GM21723 (cell line): ENCODE measurements at regions not wholly inside any gene's neighbourhood (a gene's known extent, or its start where the extent isn't known, plus 50 kb on each side); places are given as distances from the start of the nearest gene placed in this dataset.
"Not testable (repeated sequence)": the region's sequence is repeated elsewhere in the genome, so short reads cannot be mapped to it uniquely, and the experiment has no call there.

ENCODE experiments used
- ATAC-seq: cut with Tn5 transposase; IDR thresholded peaks from one replicate; pipeline ENCODE4 v1.9.1; 2021; ENCODE audit warnings: mild to moderate bottlenecking, moderate library complexity; ENCODE audit not compliant: unreplicated experiment

DNA sequence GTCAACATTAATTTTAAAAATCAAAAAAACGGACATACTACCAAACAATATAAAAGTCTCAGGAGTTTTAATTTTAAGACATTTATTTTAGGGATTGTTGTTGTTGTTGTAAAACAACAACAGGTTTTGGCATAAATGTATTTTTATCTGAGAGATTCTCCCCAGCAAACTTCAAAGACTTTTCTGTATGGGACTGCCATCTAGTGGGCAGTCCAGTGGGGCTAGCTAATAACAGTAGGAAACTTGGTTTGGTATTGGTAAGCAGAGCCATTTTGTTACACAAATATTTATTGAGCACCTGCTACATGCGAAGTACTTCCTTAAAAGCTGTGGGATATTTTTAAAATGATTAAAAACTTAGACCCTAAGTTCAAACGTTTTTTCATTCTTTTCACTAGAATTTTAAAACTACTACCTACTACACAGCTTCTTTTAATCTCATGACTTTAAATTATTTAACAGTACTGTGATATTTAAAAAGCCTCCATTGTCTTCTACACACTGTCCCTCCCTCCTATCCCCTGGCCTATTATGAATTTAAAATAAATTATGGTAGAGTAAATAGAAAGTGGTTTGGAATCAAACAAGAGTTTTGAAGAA, 1028.4 kb upstream of the INTU start:
- no peak for ATAC-seq

DNA sequence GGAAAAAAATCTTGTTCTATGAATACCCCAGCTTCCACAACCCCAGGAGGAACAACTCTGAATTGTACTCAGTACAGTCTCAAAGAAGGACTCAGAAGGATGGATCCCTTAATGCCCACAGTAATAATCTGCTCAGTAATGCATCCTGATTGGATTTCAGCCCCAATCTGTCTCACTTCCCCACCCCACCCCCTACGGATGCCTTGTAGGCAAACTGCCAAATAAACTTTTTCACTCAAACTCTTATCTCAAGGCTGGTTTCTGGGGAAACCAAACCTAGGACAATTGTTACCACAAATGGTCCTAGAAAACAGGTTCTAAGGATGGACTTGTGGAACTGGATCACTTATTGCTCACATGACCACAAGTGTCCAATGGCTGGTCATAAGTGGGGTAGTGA, 1021.8 kb upstream of the INTU start:
- no peak for ATAC-seq

DNA sequence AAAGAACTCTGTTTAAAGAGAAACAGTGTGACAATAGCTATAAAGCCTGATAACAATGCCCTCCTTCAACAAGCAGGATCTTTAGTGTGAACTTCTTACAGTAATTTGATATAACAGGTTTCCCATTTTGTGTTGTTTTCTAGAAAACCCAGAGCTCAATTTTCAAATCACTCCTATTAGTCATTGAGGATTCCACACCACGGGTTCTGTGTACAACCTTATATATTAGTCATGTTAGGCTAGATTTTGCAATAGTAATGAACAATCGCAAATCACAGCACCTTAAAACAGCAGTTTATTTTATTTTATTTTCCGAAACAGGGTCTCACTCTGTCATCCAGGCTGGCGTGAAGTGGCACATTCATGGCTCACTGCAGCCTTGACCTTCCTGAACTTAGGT, 1020.9 kb upstream of the INTU start:
- no peak for ATAC-seq

DNA sequence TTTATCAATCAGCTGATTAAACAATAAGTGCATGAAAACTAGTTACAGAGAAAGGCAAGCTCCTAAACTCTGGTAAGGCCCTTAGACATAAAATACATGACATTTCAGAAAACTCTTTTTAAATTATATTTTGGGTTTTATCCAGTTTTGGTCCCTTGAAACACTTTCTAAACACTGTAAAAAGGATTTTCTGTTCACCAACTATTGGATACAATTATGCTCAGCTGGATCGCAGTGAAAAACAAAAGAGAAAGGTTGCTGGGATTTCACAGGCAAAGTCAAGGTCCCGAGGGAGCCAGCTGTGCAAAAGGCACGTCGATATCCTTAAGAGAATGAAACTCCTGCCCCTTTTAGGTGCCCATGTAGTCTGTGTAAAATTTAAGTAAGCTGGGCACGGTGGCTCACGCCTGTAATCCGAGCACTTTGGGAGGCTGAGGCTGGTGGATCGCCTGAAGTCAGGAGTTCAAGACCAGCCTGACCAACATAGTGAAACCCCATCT, 1018.4 kb upstream of the INTU start:
- ATAC-seq = no peak

GRCh38 chr4:126616795-126617194, 1016.0 kb upstream of the INTU start:
- no peak for ATAC-seq

GRCh38 chr4:126627255-126627654, 1005.5 kb upstream of the INTU start:
- no peak for ATAC-seq

- no peak for ATAC-seq
Observed at GRCh38 chr4:126628933-126629332, 1003.8 kb upstream of the INTU start.

GRCh38 chr4:126630230-126630629, 1002.5 kb upstream of the INTU start:
- ATAC-seq = no peak

GRCh38 chr4:126633306-126633705, 999.5 kb upstream of the INTU start:
- ATAC-seq = no peak

- ATAC-seq = no peak
Observed at GRCh38 chr4:126637706-126638105, 995.1 kb upstream of the INTU start.

GRCh38 chr4:126647320-126647719, 985.4 kb upstream of the INTU start:
- ATAC-seq = no peak

DNA sequence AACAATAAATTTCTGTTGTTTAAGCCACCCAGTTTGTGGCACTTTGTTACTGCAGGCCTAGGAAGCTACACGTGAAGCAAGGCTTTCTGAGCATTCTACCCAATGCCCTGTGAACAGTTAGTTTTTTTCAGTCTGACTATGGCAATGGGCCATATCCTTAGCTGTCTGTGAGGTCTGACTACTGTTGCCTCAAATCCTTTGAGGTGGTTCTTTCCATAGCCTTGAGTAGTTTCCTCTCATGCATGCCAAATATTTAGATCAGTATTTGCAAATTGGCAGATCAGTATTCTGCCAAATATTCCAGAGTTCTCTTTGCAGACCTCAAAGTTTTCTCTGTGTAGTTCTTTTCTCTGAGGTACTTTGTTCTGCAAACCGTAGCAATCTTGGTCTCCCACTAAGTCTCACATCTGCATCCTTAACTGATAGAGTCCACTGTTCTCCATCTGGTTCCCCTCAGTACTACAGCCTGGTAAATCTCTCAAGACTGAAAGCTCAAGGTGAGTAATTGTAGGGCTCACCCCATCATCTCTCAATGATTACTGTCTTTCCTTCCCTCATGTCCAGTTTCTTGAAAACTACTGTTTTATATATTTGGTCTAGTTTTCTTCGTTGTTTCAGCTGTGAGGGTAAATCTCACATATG, 984.9 kb upstream of the INTU start:
- no peak for ATAC-seq

- no peak for ATAC-seq
Observed at GRCh38 chr4:126658411-126658810, 974.3 kb upstream of the INTU start.

DNA sequence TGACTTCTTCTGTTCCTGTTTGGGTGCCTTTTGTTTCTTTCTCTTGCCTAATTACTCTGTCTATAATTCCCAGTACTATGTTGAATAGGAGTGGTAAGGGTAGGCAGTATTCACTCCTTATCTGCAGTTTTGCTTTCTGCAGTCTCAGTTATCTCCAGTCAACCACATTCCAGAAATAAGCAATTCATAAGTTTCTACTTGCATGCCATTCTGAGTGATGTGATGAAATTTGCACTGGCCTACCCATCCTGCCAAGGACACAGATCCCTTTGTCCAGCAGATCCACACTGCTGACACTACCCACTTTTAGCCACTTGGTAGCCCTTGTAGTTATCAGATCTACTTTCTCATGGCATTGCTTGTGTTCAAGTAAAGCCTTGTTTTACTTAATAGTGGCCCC, 971.6 kb upstream of the INTU start:
- ATAC-seq = no peak

DNA sequence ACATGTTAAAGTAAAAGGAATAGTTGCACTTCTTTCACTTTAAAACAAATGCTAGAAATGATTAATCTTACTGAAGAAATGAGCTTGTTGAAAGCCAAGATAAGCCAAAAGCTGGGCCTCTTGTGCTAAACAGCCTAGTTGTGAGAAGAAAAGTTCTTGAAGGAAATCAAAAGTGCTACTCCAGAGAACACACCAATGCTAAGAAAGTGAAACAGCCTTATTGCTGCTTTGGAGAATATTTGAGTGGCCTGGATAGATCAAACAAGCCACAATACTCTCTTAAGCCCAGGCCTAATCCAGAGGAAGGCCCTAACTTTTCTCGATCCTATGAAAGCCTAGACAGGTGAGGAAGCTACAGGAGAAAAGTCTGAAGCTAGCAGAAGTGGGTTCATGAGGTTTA, 967.9 kb upstream of the INTU start:
- ATAC-seq = no peak

- not testable (repeated sequence) for ATAC-seq
Observed at GRCh38 chr4:126670038-126670437, 962.7 kb upstream of the INTU start.

GRCh38 chr4:126678618-126679017, 954.1 kb upstream of the INTU start:
- no peak for ATAC-seq

GRCh38 chr4:126679303-126679702, 953.5 kb upstream of the INTU start:
- no peak for ATAC-seq

DNA sequence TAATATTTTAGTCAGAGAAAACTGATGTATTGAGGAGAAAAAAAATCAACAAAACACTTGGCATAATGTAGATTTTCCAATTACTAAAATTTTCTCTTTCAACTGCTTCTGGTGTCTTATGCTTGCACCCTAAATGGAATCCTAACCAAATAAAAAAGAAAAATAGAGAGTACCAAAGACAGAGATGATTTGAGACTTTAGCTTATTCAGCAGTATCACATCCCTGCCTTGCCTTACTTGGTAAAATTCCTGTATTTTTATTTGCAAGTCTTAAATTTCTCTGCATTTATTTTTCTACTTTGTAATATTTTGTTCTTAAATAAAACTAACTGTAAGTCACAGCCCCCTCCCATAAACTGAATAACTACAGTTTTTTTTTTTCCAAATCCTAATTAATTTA, 950.5 kb upstream of the INTU start:
- ATAC-seq = no peak

- no peak for ATAC-seq
Observed at GRCh38 chr4:126686491-126686890, 946.3 kb upstream of the INTU start.

- no peak for ATAC-seq
Observed at GRCh38 chr4:126687655-126688358, 945.0 kb upstream of the INTU start.

- ATAC-seq = no peak
Observed at GRCh38 chr4:126691797-126692196, 941.0 kb upstream of the INTU start.
